H9 (cell line): ENCODE measurements at regions not wholly inside any gene's neighbourhood (a gene's known extent, or its start where the extent isn't known, plus 50 kb on each side); places are given as distances from the start of the nearest gene placed in this dataset.

ENCODE experiments used
- DNase-seq: peaks from one replicate; pipeline ENCODE4 v3.0.0-alpha.2; 2017
- H2AFZ ChIP-seq: one replicate; pipeline ENCODE4 v1.6.1; 2013; ENCODE audit warnings: mild to moderate bottlenecking, low read length, control low read depth, moderate library complexity
- H2AK5ac ChIP-seq: 2 replicates; pipeline ENCODE4 v1.6.1; 2013; ENCODE audit warnings: low read length, control low read depth, mixed read lengths; ENCODE audit not compliant: insufficient read length
- H2BK120ac ChIP-seq: one replicate; pipeline ENCODE4 v1.6.1; 2013; ENCODE audit warnings: low read depth, mild to moderate bottlenecking, low read length, control low read depth, inconsistent platforms; ENCODE audit not compliant: poor library complexity, severe bottlenecking
- H2BK12ac ChIP-seq: 2 replicates; pipeline ENCODE4 v1.6.1; 2013; ENCODE audit warnings: low read length, control low read depth, mixed read lengths, low read depth; ENCODE audit not compliant: insufficient read length
- H2BK15ac ChIP-seq: 2 replicates; pipeline ENCODE4 v1.6.1; 2013; ENCODE audit warnings: low read depth, low read length, control low read depth
- H2BK20ac ChIP-seq: one replicate; pipeline ENCODE4 v1.6.1; 2013; ENCODE audit warnings: low read depth, mild to moderate bottlenecking, low read length, control low read depth, inconsistent platforms; ENCODE audit not compliant: poor library complexity, severe bottlenecking
- H2BK5ac ChIP-seq: 2 replicates; pipeline ENCODE4 v1.6.1; 2013; ENCODE audit warnings: low read length, control low read depth, mixed read lengths; ENCODE audit not compliant: insufficient read length
- H3K14ac ChIP-seq: 2 replicates; pipeline ENCODE4 v1.6.1; 2013; ENCODE audit warnings: low read length, control low read depth; ENCODE audit not compliant: insufficient read depth
- H3K18ac ChIP-seq: 2 replicates; pipeline ENCODE4 v1.6.1; 2013; ENCODE audit warnings: low read depth, mild to moderate bottlenecking, mixed read lengths, low read length, control low read depth; ENCODE audit not compliant: insufficient read length
- H3K23ac ChIP-seq: 2 replicates; pipeline ENCODE4 v1.6.1; 2013; ENCODE audit warnings: low read length, control low read depth, mixed read lengths, low read depth; ENCODE audit not compliant: insufficient read length
- H3K23me2 ChIP-seq: 2 replicates; pipeline ENCODE4 v1.6.1; 2013; ENCODE audit warnings: low read depth, mild to moderate bottlenecking, mixed read lengths, low read length, control low read depth; ENCODE audit not compliant: insufficient read length, poor library complexity, severe bottlenecking
- H3K27ac ChIP-seq: 2 replicates; pipeline ENCODE4 v1.5.1; 2013; ENCODE audit warnings: low read length, control low read depth, mixed read lengths, low read depth; ENCODE audit not compliant: insufficient read length
- H3K27me3 ChIP-seq: 2 replicates; pipeline ENCODE4 v1.6.1; 2013; ENCODE audit warnings: low read length, control low read depth, inconsistent platforms; ENCODE audit not compliant: insufficient read depth
- H3K4ac ChIP-seq: 2 replicates; pipeline ENCODE4 v1.6.1; 2013; ENCODE audit warnings: low read depth, mild to moderate bottlenecking, control low read depth, inconsistent platforms, low read length, moderate library complexity
- H3K4me1 ChIP-seq: 2 replicates; pipeline ENCODE4 v1.6.1; 2013; ENCODE audit warnings: low read length, control low read depth, inconsistent platforms; ENCODE audit not compliant: insufficient read depth
- H3K4me2 ChIP-seq: 2 replicates; pipeline ENCODE4 v1.6.1; 2013; ENCODE audit warnings: low read length, control low read depth, mixed read lengths; ENCODE audit not compliant: insufficient read length, insufficient read depth
- H3K56ac ChIP-seq: 2 replicates; pipeline ENCODE4 v1.6.1; 2013; ENCODE audit warnings: low read depth, mild to moderate bottlenecking, mixed read lengths, low read length, control low read depth; ENCODE audit not compliant: insufficient read length
- H3K79me1 ChIP-seq: 2 replicates; pipeline ENCODE4 v1.6.1; 2013; ENCODE audit warnings: low read depth, mild to moderate bottlenecking, moderate library complexity, low read length, control low read depth, inconsistent platforms; ENCODE audit not compliant: insufficient read depth, poor library complexity, severe bottlenecking
- H3K79me2 ChIP-seq: 2 replicates; pipeline ENCODE4 v1.6.1; 2013; ENCODE audit warnings: low read length, control low read depth, inconsistent platforms; ENCODE audit not compliant: insufficient read depth
- H3K9ac ChIP-seq: 2 replicates; pipeline ENCODE4 v1.6.1; 2013; ENCODE audit warnings: low read length, control low read depth, mixed read lengths; ENCODE audit not compliant: insufficient read length; ENCODE audit errors: extremely low read depth
- H3K9me3 ChIP-seq: one replicate; pipeline ENCODE4 v1.6.1; 2013; ENCODE audit warnings: low read depth, low read length, inconsistent platforms; ENCODE audit not compliant: control insufficient read depth
- H3T11ph ChIP-seq: one replicate; pipeline ENCODE4 v1.6.1; 2013; ENCODE audit warnings: mild to moderate bottlenecking, low read length, control low read depth, inconsistent platforms
- H4K20me1 ChIP-seq: one replicate; pipeline ENCODE4 v1.6.1; 2013; ENCODE audit not compliant: control insufficient read depth, insufficient read length, insufficient read depth
- H4K5ac ChIP-seq: 2 replicates; pipeline ENCODE4 v1.6.1; 2013; ENCODE audit warnings: low read depth, mild to moderate bottlenecking, mixed read lengths, low read length, control low read depth; ENCODE audit not compliant: insufficient read length
- H4K8ac ChIP-seq: replicated peaks from 2 replicates; pipeline ENCODE4 v1.6.1; 2013; ENCODE audit warnings: low read length, control low read depth, mixed read lengths, low read depth; ENCODE audit not compliant: insufficient read length
- H4K91ac ChIP-seq: 2 replicates; pipeline ENCODE4 v1.6.1; 2013; ENCODE audit warnings: low read depth, mild to moderate bottlenecking, moderate library complexity, mixed read lengths, low read length, control low read depth; ENCODE audit not compliant: insufficient read length
- H3K27ac Mint-ChIP-seq, 3 experiments: 2 replicates in 2 of 3; 3 replicates in 1 of 3; pipeline ENCODE4 v1.8.0; 2020 to 2021; ENCODE audit warnings: mixed read lengths in 3 of 3, mild to moderate bottlenecking in 1 of 3, moderate library complexity in 1 of 3
- H3K27me3 Mint-ChIP-seq: 2 replicates; pipeline ENCODE4 v1.8.0; 2021; ENCODE audit warnings: low read depth, mild to moderate bottlenecking, moderate library complexity, mixed read lengths
- H3K36me3 Mint-ChIP-seq, 3 experiments: 2 replicates in 2 of 3; 3 replicates in 1 of 3; pipeline ENCODE4 v1.8.0; 2020 to 2021; ENCODE audit warnings: low read depth in 3 of 3, mixed read lengths in 3 of 3; ENCODE audit not compliant: insufficient read depth in 1 of 3
- H3K4me1 Mint-ChIP-seq, 2 experiments: 2 replicates each; pipeline ENCODE4 v1.8.0; 2020; ENCODE audit warnings: mixed read lengths in 2 of 2
- H3K4me3 Mint-ChIP-seq, 2 experiments: 2 replicates in 1 of 2; 3 replicates in 1 of 2; pipeline ENCODE4 v1.8.0; 2020 to 2021; ENCODE audit warnings: mild to moderate bottlenecking in 2 of 2, mixed read lengths in 2 of 2, moderate library complexity in 1 of 2
- H3K9me3 Mint-ChIP-seq, 2 experiments: 2 replicates in 1 of 2; 3 replicates in 1 of 2; pipeline ENCODE4 v1.8.0; 2020; ENCODE audit warnings: mild to moderate bottlenecking in 2 of 2, mixed read lengths in 2 of 2, moderate library complexity in 1 of 2
- WGBS: extraction: QIAGEN DNeasy Blood & Tissue Kit; methylation state at CpG from one replicate; pipeline ENCODE4 v1.1.7; 2013; ENCODE audit warnings: missing lambda C conversion rate, low lambda C conversion rate, mixed read lengths; ENCODE audit not compliant: insufficient read length; ENCODE audit errors: extremely low coverage; 5-methylcytosine and 5-hydroxymethylcytosine counted together
- TF ChIP-seq, protein P1 (sequence below): fragments of 200-600 bp; sonication (generic); conservative IDR thresholded peaks from 3 replicates; pipeline ENCODE4 v1.8.0; 2021; ENCODE audit warnings: antibody characterized with exemption, mild to moderate bottlenecking

DNA sequence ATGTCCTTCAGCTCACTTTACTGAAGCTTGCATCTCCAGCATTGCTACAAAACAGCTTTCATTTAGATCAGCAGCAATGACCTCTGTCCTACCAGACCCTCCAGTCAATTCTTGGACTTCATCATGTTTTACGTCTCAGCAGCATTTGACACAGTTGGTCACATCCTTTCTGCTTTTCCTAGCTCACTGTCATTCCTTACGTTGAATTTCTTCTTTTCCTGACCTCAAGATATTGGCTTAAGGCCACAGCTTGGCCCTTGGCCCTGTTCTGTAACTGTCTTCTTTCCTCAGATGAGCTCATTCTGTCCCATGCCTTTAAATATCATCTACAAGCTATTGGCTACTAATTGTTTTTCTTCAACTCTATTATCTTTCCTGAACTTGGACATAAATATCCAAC, 576.2 kb upstream of the KCNMB2 start:
- Mint-ChIP-seq H3K9me3 (no peaks in the 10 kb centered on the region), H3K27ac (no peak overlapping the region)

More for the DNA sequence above, 576.2 kb upstream of the KCNMB2 start:
- no peak overlapping the region for H2BK120ac ChIP-seq
- no peaks in the 10 kb centered on the region for H3K4me1 Mint-ChIP-seq
- no peak overlapping the region for H3K4me3 Mint-ChIP-seq
- no peak overlapping the region for H2AK5ac ChIP-seq
- H3K36me3 Mint-ChIP-seq = no peaks in the 10 kb centered on the region
- WGBS = no CpG with 5 or more reads among the region's 2 CpGs
- H2BK5ac ChIP-seq = no peak overlapping the region
- H3K27me3 ChIP-seq = no peaks in the 10 kb centered on the region
- no peak overlapping the region for H3T11ph ChIP-seq
- H3K18ac ChIP-seq = no peak overlapping the region
- H3K23ac ChIP-seq = no peak overlapping the region
- no peaks in the 10 kb centered on the region for H3K4me1 ChIP-seq
- TF ChIP-seq, protein P1, sequence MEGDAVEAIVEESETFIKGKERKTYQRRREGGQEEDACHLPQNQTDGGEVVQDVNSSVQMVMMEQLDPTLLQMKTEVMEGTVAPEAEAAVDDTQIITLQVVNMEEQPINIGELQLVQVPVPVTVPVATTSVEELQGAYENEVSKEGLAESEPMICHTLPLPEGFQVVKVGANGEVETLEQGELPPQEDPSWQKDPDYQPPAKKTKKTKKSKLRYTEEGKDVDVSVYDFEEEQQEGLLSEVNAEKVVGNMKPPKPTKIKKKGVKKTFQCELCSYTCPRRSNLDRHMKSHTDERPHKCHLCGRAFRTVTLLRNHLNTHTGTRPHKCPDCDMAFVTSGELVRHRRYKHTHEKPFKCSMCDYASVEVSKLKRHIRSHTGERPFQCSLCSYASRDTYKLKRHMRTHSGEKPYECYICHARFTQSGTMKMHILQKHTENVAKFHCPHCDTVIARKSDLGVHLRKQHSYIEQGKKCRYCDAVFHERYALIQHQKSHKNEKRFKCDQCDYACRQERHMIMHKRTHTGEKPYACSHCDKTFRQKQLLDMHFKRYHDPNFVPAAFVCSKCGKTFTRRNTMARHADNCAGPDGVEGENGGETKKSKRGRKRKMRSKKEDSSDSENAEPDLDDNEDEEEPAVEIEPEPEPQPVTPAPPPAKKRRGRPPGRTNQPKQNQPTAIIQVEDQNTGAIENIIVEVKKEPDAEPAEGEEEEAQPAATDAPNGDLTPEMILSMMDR = no peak
- no peaks in the 10 kb centered on the region for H4K20me1 ChIP-seq
- no peaks in the 10 kb centered on the region for H3K27me3 Mint-ChIP-seq
- no peak overlapping the region for H3K4me2 ChIP-seq
- no peak overlapping the region for H3K27ac ChIP-seq
- no peaks in the 10 kb centered on the region for H3K79me1 ChIP-seq
- H3K79me2 ChIP-seq = no peaks in the 10 kb centered on the region
- no peak overlapping the region for H3K56ac ChIP-seq
- H3K23me2 ChIP-seq = no peaks in the 10 kb centered on the region
- H2BK12ac ChIP-seq = no peak overlapping the region
- H4K91ac ChIP-seq = no peak overlapping the region
- no peak overlapping the region for H3K4ac ChIP-seq
- H3K9ac ChIP-seq = no peak overlapping the region
- H2AFZ ChIP-seq = no peak overlapping the region
- H2BK20ac ChIP-seq = no peak overlapping the region
- H4K5ac ChIP-seq = no peak overlapping the region
- no peak overlapping the region for H3K14ac ChIP-seq
- DNase-seq = no peak
- no peak overlapping the region for H2BK15ac ChIP-seq
- no peaks in the 10 kb centered on the region for H3K9me3 ChIP-seq
- no peak overlapping the region for H4K8ac ChIP-seq
